GM19463 (cell line): ENCODE measurements at regions not wholly inside any gene's neighbourhood (a gene's known extent, or its start where the extent isn't known, plus 50 kb on each side); places are given as distances from the start of the nearest gene placed in this dataset.
"Not testable (repeated sequence)": the region's sequence is repeated elsewhere in the genome, so short reads cannot be mapped to it uniquely, and the experiment has no call there.

Source experiments
- ATAC-seq: cut with Tn5 transposase; IDR thresholded peaks from one replicate; pipeline ENCODE4 v1.9.1; 2021; ENCODE audit warnings: mild to moderate bottlenecking, moderate library complexity; ENCODE audit not compliant: unreplicated experiment

DNA sequence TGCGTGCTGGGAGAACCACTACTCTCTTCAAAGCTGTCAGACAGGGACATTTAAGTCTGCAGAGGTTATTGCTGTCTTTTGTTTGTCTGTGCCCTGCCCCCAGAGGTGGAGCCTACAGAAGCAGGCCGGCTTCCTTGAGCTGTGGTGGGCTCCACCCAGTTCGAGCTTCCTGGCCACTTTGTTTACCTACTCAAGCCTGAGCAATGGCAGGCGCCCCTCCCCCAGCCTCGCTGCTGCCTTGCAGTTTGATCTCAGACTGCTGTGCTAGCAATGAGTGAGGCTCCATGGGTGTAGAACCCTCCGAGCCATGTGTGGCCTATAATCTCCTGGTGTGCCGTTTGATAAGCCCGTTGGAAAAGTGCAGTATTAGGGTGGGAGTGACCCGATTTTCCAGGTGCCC lies 542.5 kb upstream of the KLF4 start:
- ATAC-seq: not testable (repeated sequence)

DNA sequence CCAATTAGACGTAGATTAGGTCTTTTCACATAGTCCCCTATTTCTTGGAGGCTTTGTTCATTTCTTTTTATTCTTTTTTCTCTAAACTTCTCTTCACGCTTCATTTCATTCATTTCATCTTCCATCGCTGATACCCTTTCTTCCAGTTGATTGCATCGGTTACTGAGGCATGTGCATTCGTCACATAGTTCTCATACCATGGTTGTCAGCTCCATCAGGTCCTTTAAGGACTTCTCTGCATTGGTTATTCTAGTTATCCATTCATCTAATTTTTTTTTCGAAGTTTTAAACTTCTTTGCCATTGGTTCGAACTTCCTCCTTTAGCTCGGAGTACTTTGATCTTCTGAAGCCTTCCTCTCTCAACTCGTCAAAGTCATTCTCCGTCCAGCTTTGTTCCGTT lies 541.7 kb upstream of the KLF4 start:
- not testable (repeated sequence) for ATAC-seq

DNA sequence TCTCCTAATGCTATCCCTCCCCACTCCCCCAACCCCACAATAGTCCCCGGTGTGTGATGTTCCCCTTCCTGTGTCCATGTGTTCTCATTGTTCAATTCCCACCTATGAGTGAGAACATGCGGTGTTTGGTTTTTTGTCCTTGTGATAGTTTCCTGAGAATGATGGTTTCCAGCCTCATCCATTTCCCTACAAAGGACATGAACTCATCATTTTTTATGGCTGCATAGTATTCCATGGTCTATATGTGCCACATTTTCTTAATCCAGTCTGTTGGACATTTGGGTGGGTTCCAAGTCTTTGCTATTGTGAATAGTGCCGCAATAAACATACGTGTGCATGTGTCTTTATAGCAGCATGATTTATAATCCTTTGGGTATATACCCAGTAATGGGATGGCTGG lies 537.1 kb upstream of the KLF4 start:
- not testable (repeated sequence) for ATAC-seq

DNA sequence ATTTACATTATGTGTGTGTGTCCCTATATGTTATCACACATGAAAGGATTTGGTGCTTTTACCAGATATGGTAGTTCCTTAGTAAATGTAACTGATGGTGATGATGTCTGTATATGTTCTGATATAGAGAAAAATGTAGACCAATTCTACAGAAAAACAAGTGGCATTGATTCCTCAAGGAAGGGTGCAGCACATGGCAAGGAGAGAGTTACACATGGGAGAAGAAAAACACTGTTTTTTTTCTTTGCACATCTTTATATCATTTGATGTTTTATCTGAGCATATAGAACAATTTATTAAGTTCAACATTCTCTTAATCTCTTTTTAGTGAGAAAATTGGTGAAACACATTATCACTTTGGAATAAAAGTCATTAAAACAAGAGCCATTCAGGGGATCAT lies 535.0 kb upstream of the KLF4 start:
- no peak for ATAC-seq

DNA sequence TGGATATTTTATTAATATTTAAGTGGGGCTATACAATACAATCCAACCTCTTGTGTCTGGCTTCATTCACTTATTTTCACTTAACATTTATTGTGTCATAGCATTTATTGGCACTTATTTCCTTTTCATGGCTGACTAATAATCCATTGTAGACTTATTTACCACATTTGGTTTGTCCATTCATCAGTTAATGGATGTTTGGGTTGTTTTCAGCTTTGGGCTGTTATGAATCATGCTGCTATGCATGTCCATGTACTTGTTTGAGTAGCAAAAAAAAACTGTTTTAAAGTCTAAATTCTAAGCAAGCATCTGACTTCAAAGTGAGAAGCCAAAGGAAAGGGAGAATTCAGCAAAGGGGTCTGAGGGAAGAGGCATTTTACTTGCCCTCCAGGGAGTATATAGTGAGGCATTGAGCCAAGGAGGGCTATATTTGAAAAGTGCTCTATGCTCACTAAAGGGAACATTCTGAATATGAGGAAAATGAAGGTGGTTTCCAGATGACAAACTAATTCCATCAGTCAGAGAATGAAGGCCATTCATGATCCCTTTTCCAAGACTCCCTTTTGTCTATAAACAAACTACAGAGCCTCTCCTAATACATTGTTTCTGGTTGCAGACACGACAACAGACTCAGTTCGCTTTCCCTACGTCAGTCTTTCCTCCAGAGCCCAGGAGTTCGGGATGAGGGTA lies 532.8 kb upstream of the KLF4 start:
- ATAC-seq: no peak

DNA sequence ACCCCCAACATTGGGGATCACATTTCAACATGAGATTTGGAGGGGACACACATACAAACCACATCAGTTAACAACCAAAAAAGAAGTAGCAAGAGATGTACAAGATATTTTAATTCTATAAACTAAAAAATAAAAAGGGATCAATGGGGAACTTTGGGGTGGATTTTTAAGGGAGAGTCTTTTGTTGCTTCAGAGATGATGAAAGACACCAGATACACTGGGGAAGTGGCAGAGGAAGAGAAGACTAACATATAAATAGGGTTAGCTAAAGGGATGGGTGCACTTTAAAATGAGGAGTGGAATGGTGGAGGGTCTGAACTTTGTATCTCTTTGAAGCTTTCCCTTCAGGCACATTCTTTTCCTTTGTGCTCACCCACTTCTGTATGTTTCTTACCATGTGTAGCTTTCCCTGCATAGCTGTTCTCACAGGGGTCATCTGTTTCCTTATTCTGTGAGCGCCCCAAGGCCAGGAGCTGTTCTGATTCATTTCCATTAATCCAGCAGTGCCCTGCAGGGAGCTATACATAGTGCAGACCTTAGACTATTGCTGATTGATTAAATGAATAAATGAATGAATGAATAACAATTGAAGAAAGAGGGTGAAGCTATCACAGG lies 531.6 kb upstream of the KLF4 start:
- ATAC-seq: no peak

DNA sequence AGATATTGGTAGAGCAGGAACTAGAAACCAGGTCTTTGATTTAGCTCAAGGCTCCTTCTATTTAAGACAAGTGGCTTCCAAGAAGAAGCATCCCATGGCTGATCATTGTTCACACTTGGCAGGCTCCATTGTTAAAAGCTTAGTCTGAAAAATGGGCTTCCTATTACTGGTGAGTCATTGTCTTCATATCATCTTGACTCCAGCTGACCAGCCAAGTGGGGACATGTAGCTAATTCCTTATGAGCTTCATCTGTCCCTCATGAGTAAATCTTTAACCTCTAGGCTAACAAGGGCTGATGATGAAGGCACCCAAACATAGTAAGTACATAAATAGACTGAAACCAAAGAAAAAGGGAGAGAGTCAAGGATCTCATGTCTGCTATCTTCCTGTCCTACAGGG lies 530.3 kb upstream of the KLF4 start:
- ATAC-seq: no peak

DNA sequence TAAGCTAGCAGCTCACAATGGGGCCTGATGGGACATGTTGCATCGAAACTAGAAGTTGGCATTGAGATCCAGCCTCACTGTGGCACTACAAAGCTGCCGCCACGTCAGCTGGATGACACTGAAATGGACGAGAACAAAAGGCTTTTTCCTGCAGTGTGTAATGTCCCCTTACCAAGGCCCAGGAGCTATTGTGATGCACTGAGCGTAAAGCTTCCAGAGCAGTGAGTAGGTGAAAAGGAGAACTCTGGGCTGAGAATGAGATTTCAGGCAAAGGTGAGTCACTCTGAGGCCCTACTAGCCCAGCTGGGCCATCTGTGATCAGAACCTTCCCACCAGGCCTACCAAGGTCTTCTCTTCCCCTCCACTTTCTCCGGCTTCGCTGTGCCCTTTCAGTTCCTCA lies 528.1 kb upstream of the KLF4 start:
- no peak for ATAC-seq

DNA sequence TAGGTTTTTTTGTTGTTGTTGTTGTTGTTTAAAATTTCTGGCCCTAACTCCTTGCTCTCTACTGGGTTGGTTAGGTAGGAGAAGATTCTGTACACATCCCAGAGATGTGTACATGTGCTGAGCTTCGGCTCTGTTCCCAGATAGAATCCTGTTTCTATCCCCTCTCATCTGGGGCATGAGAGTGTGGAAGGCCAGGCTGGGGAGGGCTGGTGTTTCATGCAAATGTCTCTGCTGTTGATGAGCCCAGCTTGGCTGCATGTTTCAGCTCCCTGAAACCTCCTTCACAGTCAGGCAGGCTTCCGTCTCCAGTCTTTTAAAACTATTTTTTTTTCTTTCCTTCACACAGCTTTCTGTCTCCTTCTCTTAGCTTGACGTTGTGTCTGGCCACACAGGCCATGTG lies 526.9 kb upstream of the KLF4 start:
- ATAC-seq: no peak

DNA sequence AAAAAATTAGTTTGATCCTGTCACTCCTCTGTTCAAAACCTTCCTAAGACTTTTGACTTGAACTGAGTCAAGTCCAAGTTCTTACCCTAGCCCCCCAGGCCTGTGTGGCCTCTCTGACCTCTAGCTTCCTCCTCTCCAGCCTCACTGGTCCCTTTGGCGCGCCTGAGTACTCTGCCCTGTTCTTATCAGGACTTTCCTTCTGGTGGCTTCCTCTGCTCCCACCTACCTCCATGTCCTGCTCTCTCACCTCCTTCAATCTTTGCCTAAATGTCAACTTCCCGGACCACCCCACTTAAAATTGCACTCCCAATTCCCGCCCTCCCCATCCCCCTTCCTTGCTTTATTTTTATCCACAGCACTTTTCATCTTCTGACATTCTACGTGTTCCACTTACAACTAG lies 526.1 kb upstream of the KLF4 start:
- ATAC-seq: no peak

DNA sequence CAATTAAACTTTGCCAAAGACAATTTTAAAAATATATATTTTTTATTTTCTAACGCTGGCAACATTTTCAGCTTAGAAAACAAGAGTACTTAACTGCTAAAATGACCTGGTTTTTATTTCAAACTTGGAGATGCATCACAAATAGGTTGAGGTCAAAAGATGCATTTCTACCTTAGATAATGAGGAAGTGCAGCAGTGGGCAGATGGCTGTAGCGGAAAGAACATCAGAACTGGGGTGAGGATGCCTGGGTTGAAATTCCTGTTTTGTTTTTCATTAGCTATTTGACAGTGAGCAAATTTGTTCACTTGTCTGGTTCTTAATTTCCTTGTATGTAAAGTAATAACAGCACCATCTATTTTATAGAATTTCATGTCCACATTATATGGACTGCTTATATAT lies 524.8 kb upstream of the KLF4 start:
- ATAC-seq: no peak

DNA sequence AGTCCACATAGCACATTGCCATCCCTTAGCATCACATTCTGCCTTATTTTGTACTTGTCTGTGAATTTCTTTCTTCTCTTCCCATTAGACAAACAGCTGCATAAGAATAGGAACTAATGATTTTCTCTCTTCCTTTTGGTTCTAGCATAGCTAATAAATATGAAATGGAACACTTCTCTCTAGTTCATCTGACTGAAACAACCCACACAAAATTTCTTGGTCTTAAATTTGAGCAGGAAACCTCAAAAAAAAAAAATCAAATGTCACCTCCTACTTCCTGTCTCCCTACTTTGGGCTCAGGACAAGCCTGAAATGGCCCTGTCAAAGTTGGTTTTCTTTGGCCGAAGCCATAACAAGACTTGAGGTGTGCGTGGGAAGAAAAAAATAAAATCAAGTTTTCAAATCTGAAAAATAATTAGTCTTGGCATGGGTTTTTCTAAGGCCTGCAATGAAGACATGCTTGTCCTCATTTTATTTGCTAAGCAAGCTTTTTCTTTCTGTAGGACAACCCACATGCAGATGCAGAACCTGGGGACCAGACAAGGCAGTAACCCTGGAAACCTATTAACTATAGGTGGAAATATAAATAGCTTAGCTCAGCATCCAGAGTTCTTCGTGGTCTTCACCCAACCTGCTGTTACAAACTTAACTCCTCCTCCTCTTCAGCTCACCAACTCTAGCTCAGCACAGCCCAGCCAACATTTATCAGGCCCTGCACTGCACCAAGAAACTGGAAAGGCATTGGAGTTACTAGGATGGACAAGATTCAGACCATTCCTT lies 523.5 kb upstream of the KLF4 start:
- ATAC-seq: no peak

DNA sequence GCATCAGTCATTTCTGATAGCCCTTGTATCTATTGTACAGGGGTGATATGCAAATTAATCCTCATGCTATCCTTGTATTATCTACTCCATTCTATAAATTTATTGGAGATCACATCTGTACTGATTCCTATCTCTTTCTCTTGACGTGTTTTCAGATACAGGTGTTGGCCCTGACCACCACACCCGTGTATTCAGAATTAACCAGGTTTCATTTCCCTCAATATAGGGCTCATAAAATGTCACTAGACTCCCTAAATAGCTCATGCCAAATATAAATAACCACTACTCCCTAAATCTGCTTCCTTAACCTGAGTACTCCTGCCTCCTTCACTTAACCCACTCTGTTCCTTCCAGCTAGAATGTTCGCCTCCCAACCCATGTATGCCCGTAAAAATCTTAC lies 522.8 kb upstream of the KLF4 start:
- no peak for ATAC-seq

DNA sequence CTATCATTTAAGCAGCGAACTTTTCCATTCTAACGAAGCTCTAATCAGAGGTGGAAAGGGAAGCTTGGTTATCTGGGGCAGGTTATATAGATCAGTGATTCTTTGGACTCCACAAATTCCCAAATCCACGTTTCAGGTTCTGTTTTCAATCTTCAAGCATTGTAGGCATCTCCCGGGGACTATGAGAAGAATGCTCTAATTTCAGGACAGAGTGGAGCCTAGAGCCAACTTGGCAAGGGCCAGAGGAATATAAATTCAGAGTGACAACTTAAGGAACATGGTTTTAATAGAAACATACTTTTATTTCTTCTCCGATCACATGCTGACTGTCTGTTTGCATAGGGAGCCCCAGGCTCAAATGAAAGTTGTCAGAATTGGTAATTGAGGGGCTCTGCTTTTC lies 514.0 kb upstream of the KLF4 start:
- ATAC-seq: no peak

DNA sequence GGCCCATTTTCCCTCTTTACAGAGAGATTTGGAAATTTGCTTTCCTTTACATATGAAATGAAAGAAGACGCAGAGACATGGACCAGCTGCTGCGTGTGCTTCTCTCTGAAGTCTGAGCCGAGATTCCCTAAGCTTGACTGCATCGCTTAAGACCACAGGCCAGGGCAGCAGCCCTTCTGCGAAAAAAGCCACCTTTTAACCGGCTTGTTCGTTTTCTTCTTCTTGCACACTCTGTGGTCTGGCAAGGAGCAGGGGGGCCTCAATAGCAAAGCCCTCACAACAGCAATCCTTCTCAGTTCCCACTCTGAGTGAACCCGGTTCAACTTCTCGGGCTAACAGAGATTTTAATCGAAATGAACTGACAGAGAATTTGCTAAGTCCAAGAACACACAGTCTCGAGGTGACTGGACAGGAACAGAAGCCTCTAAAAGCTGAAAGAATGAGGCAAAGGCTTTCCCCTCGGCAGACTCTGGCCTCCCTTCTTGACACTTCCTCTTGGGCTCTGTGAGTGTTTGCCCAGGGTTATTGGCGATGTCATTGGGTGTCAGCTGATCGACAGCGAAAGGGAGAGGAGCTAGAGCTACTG lies 512.9 kb upstream of the KLF4 start:
- no peak for ATAC-seq

DNA sequence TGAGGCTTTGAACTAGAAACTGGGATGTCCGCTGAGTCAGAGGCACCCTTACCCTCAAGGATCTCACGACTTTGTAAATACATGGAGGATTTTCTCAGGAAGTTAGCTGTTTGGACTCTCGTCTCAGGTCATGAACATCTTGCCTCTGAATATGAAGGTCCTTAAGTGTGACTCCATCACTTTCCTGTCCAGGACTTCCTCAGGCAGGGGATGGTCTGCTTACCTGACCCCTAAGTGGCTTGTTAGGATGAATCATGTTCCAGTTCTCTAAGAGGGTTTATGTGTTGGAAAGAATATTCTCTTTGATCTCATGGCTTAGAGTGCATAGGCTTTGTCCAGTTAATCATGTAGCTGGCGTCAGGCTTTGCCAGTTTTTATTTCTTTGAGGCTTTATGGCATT lies 511.7 kb upstream of the KLF4 start:
- no peak for ATAC-seq

DNA sequence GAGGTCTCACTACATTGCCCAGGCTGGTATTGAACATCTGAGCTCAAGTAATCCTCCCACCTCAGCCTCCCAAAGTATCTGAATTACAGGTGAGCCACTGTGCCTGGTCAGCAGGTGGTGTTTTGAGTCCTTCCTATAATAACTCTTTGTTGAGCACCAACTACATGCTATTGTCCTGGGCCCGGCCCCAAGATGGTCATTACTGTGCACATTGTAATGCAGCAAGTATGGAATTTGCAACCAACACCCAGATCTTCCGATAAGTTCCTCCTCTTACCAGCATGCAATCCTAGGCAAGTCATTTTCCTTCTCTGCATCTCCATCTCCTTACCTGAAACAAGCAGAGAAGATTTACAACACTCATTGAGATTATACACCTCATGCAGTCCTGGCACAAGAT lies 510.3 kb upstream of the KLF4 start:
- ATAC-seq: no peak

DNA sequence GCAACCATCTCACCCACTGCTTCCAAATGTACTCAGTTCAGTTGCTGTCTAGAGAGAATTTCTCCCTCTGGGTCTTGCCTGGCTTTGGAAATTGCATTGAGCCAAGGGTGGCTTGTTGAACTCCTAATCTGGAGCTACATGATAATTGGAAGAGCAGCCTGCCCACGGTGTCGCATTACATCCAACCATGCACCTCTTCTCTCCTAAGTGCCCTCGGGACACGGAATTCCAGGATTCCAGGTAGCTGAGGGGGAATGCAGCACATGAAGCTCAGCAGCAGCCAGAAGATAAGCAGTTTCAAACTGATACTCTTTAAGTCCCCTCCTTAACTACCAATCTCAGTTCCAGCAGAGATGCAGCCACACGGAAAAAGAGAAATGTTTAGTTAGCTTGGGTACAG lies 509.4 kb upstream of the KLF4 start:
- no peak for ATAC-seq

DNA sequence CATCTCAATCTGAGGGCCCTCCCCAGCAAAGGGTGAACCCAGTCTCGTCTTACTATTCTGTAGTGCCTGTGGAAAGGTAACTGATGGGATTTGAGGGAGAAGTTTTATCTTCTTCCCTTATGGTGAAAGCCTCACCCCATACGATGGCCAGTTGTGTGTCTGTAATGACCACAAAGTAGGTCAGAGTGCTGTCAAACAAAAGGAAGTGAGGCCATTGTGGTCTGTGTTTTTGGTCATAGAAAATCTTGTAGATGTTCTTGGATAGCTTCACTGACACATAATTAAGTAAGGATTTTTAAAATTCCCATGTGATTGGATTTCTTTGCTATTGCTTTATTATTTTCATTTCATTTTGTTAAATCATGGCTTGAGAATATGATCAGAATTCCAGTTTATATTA lies 505.1 kb upstream of the KLF4 start:
- ATAC-seq: no peak

DNA sequence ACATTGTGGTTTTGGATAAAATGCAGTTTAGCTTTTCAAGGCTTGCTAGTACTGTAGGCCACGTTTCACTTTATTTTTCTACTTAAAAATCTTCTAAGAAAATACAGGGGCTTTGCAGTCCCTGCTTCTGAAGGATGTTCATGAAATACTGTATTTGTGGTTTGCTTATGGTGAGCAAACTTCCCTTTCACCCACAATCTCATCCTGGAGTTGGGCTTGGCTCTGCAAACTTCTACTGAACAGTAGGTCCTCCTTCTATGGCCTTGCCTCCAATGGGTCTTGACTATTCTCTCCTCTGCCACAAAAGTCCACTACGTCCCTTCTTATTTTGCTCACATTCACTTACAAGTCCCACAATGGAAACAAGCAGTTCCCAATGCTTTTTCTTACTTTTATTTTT lies 502.7 kb upstream of the KLF4 start:
- no peak for ATAC-seq

DNA sequence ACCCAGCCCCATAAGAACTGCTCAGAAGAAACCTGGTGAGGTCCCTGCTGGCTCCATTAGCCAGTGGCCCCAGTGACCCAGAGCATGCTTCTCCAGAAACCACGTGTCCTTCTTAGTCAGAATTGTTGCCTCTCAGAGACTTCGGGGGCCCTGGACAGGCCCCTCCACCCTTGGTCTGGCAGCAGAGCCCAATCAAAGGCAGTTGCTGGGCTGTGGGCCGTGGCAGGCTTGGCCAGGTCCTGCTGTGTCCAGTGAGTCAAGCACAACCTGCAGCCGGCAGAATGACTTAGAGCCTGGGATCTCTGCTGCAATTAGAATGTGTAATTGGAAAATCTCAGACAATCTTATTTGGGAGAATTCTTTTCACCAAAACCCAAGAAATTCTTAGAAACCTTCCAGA lies 502.0 kb upstream of the KLF4 start:
- ATAC-seq: no peak

DNA sequence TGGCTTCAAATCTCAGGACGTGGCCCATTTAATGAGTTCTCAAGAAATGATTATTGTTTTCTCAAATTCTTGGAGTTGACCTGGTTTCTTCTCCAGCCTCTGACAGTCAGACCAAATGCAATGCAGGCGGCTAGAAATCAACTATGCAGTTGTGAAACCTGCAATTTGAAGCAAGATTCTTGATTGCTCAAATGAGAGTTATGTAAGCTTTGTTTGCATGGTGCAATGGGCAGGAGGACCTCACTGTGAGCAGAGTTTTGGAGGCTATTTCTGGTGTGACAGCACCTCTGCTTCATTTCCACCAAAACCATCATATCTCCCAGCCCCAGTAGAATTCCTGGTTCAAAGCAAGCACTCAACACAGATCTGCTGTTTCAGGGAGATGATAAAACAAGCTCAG lies 500.0 kb upstream of the KLF4 start:
- no peak for ATAC-seq
